HG03378 (cell line): ENCODE measurements at regions not wholly inside any gene's neighbourhood (a gene's known extent, or its start where the extent isn't known, plus 50 kb on each side); places are given as distances from the start of the nearest gene placed in this dataset.
"Not testable (repeated sequence)": the region's sequence is repeated elsewhere in the genome, so short reads cannot be mapped to it uniquely, and the experiment has no call there.

ENCODE experiments used
- ATAC-seq: cut with Tn5 transposase; IDR thresholded peaks from one replicate; pipeline ENCODE4 v1.9.1; 2021; ENCODE audit warnings: mild to moderate bottlenecking, moderate library complexity; ENCODE audit not compliant: unreplicated experiment

GRCh38 chr14:82872494-82872893 lies 1338.8 kb upstream of the SEL1L start:
- ATAC-seq = no peak

- ATAC-seq = no peak
Measured at GRCh38 chr14:82878951-82879350, 1345.3 kb upstream of the SEL1L start.

GRCh38 chr14:82879949-82880535 lies 1346.4 kb upstream of the SEL1L start:
- no peak for ATAC-seq

- no peak for ATAC-seq
Measured at GRCh38 chr14:82886670-82887069, 1353.0 kb upstream of the SEL1L start.

- ATAC-seq = no peak
Measured at GRCh38 chr14:82889701-82890100, 1356.0 kb upstream of the SEL1L start.

- no peak for ATAC-seq
Measured at GRCh38 chr14:82896476-82896875, 1362.8 kb upstream of the SEL1L start.

- no peak for ATAC-seq
Measured at GRCh38 chr14:82897469-82898308, 1364.0 kb upstream of the SEL1L start.

GRCh38 chr14:82905762-82906161 lies 1372.1 kb upstream of the SEL1L start:
- no peak for ATAC-seq

- ATAC-seq = no peak
Measured at GRCh38 chr14:82911930-82912329, 1378.3 kb upstream of the SEL1L start.

- ATAC-seq = no peak
Measured at GRCh38 chr14:82913396-82913795, 1379.7 kb upstream of the SEL1L start.

GRCh38 chr14:82915381-82915780 lies 1381.7 kb upstream of the SEL1L start:
- ATAC-seq = no peak

GRCh38 chr14:82935691-82936090 lies 1402.0 kb upstream of the SEL1L start:
- no peak for ATAC-seq

- no peak for ATAC-seq
Measured at GRCh38 chr14:82951171-82951570, 1417.5 kb upstream of the SEL1L start.

GRCh38 chr14:82963756-82964155 lies 1430.1 kb upstream of the SEL1L start:
- no peak for ATAC-seq

- ATAC-seq = no peak
Measured at GRCh38 chr14:82987502-82988124, 1454.0 kb upstream of the SEL1L start.

- ATAC-seq = not testable (repeated sequence)
Measured at GRCh38 chr14:82994547-82994946, 1460.9 kb upstream of the SEL1L start.

GRCh38 chr14:82999802-83000201 lies 1466.1 kb upstream of the SEL1L start:
- ATAC-seq = no peak

- ATAC-seq = no peak
Measured at GRCh38 chr14:83004456-83005006, 1470.9 kb upstream of the SEL1L start.

- no peak for ATAC-seq
Measured at GRCh38 chr14:83006121-83006670, 1472.5 kb upstream of the SEL1L start.

- ATAC-seq = not testable (repeated sequence)
Measured at GRCh38 chr14:83007052-83007451, 1473.4 kb upstream of the SEL1L start.

GRCh38 chr14:83007641-83008225 lies 1474.1 kb upstream of the SEL1L start:
- ATAC-seq = no peak
